ENCODE measurements at regions not wholly inside any gene's neighbourhood (a gene's known extent, or its start where the extent isn't known, plus 50 kb on each side); places are given as distances from the start of the nearest gene placed in this dataset.

GRCh38 chr13:37316935-37317334 lies 211.5 kb upstream of the CSNK1A1L start:
- no peaks in the 10 kb centered on the region for H3K9me3 ChIP-seq (ENCODE audit: low read length)
- BruUV-seq (replicated peaks): no TSS peak
- TF ChIP-seq TERF1 (CRISPR knock-in tag; IDR thresholded peaks at IDR 0.05): no peak
- TF ChIP-seq ERF (CRISPR knock-in tag; IDR thresholded peaks at IDR 0.05): no peak
- no peak for TF ChIP-seq JUNB (CRISPR knock-in tag; IDR thresholded peaks at IDR 0.05; ENCODE audit: borderline replicate concordance)
- TF ChIP-seq ZMAT5 (CRISPR knock-in tag; IDR thresholded peaks at IDR 0.05; ENCODE audit: borderline replicate concordance, low read depth): no peak
- no peak for TF ChIP-seq ATF4 (CRISPR knock-in tag; IDR thresholded peaks at IDR 0.05)
- no peak for TF ChIP-seq ZNF619 (CRISPR knock-in tag; IDR thresholded peaks at IDR 0.05)
- TF ChIP-seq HNRNPL (IDR thresholded peaks at IDR 0.05; ENCODE audit: low read depth, low read length): no peak
- no peak for TF ChIP-seq ZBTB3 (CRISPR knock-in tag; IDR thresholded peaks at IDR 0.05; ENCODE audit: borderline replicate concordance, low read depth)
- no peak for TF ChIP-seq ZNF766 (CRISPR knock-in tag; IDR thresholded peaks at IDR 0.05; ENCODE audit: borderline replicate concordance)
- no peak overlapping the region for H3K4me3 ChIP-seq (replicated peaks in 1 of 3; ENCODE audit: insufficient read depth in 1 of 3, low read depth in 2 of 3, low read length in 3 of 3)
- H3K27ac ChIP-seq (ENCODE audit: extremely low read length, insufficient read depth, low read length): no peak overlapping the region
- FAIRE-seq (no peak), ATAC-seq (no peak), DNase-seq (ENCODE audit: low spot score) (no peak)
- no peaks in the 10 kb centered on the region for H3K27me3 ChIP-seq (ENCODE audit: control insufficient read depth in 1 of 2, insufficient read depth in 2 of 2, low read length in 2 of 2)
- no peaks in the 10 kb centered on the region for H3K36me3 ChIP-seq (replicated peaks in 1 of 2; ENCODE audit: control insufficient read depth in 1 of 2, insufficient read depth in 2 of 2, low read length in 2 of 2)
- ChIA-PET POLR2A (no interaction called here), CTCF (ENCODE audit: low intra/inter-chr PET ratio, low total read pairs) (no interaction called here)
- WGBS (ENCODE audit: low lambda C conversion rate): 34% methylated on average over 6 of the region's 6 CpGs
- no peak overlapping the region for H3K9ac ChIP-seq (ENCODE audit: insufficient read depth, low read depth, low read length)
- H4K20me1 ChIP-seq (ENCODE audit: insufficient read depth, low read length): no peaks in the 10 kb centered on the region
- no peak overlapping the region for H3K4me2 ChIP-seq (ENCODE audit: low read depth, low read length)
- H3K79me2 ChIP-seq (ENCODE audit: insufficient read depth, low read length): no peaks in the 10 kb centered on the region
- no peaks in the 10 kb centered on the region for H3K4me1 ChIP-seq (ENCODE audit: insufficient read depth, low read length)
- H2AFZ ChIP-seq (ENCODE audit: low read length): no peak overlapping the region
- in situ Hi-C loops (cut with HindIII; ENCODE audit: extremely low pct_ligation_motif_present, low pct_unique_long_range_greater_than_20kb) (no loop called here), intact Hi-C loops (cut with micrococcal nuclease; ENCODE audit: unreplicated experiment) (no loop called here)

Data from HepG2 (cell line).